Tibial nerve (tissue), 4 donors: ENCODE measurements at regions not wholly inside any gene's neighbourhood (a gene's known extent, or its start where the extent isn't known, plus 50 kb on each side); places are given as distances from the start of the nearest gene placed in this dataset.

Experiments
- EP300 ChIP-seq, 2 donors: sonication (generic); formaldehyde crosslinking; IDR thresholded peaks; one replicate each; pipeline ENCODE4 v1.6.1; 2017; ENCODE audit warnings: antibody characterized with exemption in 2 of 2, mild to moderate bottlenecking in 1 of 2
- TF ChIP-seq, protein P1 (sequence below), 5 experiments: fragments of 200-600 bp in 3 of 5; fragments of 450-650 bp in 2 of 5; sonication (generic) in 3 of 5; IDR thresholded peaks; one replicate each; pipeline ENCODE4 v1.5.1; 2016 to 2019; ENCODE audit warnings: antibody characterized with exemption in 5 of 5, mild to moderate bottlenecking in 3 of 5, moderate library complexity in 2 of 5

- TF ChIP-seq, protein P1, sequence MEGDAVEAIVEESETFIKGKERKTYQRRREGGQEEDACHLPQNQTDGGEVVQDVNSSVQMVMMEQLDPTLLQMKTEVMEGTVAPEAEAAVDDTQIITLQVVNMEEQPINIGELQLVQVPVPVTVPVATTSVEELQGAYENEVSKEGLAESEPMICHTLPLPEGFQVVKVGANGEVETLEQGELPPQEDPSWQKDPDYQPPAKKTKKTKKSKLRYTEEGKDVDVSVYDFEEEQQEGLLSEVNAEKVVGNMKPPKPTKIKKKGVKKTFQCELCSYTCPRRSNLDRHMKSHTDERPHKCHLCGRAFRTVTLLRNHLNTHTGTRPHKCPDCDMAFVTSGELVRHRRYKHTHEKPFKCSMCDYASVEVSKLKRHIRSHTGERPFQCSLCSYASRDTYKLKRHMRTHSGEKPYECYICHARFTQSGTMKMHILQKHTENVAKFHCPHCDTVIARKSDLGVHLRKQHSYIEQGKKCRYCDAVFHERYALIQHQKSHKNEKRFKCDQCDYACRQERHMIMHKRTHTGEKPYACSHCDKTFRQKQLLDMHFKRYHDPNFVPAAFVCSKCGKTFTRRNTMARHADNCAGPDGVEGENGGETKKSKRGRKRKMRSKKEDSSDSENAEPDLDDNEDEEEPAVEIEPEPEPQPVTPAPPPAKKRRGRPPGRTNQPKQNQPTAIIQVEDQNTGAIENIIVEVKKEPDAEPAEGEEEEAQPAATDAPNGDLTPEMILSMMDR (IDR thresholded peaks at IDR 0.05): no peak
- no peak for TF ChIP-seq EP300 (IDR thresholded peaks at IDR 0.05)
These were observed 78.2 kb upstream of the TNFSF11 start for GRCh38 chr13:42495751-42496150.
